ENCODE measurements at regions not wholly inside any gene's neighbourhood (a gene's known extent, or its start where the extent isn't known, plus 50 kb on each side); places are given as distances from the start of the nearest gene placed in this dataset.

DNA sequence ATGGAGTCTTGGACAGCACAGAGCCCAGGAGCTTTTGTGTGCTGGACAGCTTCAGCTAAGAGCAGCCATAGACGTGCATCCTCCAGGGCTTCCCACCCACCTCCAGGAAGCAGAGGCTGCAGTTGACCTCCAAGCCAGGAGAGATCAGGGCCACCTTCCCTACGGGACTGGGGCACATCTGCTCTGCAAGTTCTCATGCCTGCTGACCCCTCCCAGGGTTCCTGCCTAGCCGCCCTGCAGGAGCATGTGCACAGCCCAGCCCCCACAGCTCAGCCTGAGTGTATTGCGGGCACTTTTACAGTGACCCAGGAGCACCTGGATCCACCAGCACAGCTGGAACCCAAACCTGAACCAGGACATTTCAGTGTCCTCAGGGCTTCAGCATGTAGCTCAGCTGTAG is 915.2 kb downstream of the RPS29 start:
- Histone ChIP-seq H3K27me3 (ENCODE audit: insufficient read depth, low read length) (no peaks in the 10 kb centered on the region), H3F3A (ENCODE audit: insufficient read depth, low read length) (no peaks in the 10 kb centered on the region), H3K36me3 (ENCODE audit: insufficient read depth, low read length) (no peaks in the 10 kb centered on the region), H3K4me1 (ENCODE audit: insufficient read depth, low read length, severe bottlenecking) (no peaks in the 10 kb centered on the region), H3K4me2 (ENCODE audit: low read length) (no peak overlapping the region), H3K9me2 (ENCODE audit: low read depth, low read length) (no peaks in the 10 kb centered on the region), H3K9ac (ENCODE audit: low read length) (no peak overlapping the region), H3K79me2 (ENCODE audit: insufficient read depth, low read length) (no peaks in the 10 kb centered on the region), H2AFZ (ENCODE audit: low read length) (no peak overlapping the region), H3K9me3 (ENCODE audit: low read length) (no peaks in the 10 kb centered on the region), H3K27ac (ENCODE audit: low read depth, low read length, poor library complexity, severe bottlenecking) (no peak overlapping the region), H4K20me1 (ENCODE audit: insufficient read depth, low read length) (no peaks in the 10 kb centered on the region), H3K4me3 (ENCODE audit: low read depth, low read length, poor library complexity, severe bottlenecking) (no peak overlapping the region)
- no peak for TF ChIP-seq EZH2 (IDR thresholded peaks at IDR 0.05; ENCODE audit: borderline replicate concordance, low read length)
- TF ChIP-seq, protein P1, sequence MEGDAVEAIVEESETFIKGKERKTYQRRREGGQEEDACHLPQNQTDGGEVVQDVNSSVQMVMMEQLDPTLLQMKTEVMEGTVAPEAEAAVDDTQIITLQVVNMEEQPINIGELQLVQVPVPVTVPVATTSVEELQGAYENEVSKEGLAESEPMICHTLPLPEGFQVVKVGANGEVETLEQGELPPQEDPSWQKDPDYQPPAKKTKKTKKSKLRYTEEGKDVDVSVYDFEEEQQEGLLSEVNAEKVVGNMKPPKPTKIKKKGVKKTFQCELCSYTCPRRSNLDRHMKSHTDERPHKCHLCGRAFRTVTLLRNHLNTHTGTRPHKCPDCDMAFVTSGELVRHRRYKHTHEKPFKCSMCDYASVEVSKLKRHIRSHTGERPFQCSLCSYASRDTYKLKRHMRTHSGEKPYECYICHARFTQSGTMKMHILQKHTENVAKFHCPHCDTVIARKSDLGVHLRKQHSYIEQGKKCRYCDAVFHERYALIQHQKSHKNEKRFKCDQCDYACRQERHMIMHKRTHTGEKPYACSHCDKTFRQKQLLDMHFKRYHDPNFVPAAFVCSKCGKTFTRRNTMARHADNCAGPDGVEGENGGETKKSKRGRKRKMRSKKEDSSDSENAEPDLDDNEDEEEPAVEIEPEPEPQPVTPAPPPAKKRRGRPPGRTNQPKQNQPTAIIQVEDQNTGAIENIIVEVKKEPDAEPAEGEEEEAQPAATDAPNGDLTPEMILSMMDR (IDR thresholded peaks at IDR 0.05; ENCODE audit: low read length): no peak

DNA sequence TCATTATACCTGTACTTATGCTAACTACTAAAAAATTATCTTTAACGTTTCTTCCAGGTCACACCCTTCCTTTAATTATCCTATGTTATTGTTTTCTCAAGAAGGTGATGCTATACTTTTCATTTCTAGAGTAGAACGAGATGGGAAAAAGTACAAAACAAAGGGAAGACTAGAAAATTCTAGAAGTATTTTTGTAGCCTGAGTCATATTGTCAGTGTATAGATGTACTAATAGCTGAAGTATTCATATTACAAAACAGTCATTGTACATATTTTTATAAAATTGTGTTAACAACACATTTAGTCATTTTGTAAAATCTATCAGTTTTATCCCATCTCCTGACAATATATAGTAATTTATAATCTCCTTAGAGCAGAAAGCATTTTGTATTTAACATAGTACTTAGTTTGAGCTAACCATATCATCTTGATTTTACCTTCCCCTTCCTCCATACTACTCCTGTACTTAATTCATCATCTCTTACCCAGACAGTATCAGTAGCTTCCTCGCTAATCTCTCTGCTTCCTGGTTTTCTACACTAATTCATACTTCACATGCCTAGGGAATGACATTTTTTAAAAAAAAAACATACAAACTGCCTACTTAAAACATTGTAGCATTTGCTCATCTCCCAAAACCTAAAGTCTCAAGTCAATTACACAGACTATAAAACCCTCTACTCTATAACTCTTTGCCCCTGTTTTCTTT is 920.9 kb downstream of the RPS29 start:
- no peaks in the 10 kb centered on the region for H3K36me3 ChIP-seq (ENCODE audit: insufficient read depth, low read length)
- no peak for TF ChIP-seq EZH2 (IDR thresholded peaks at IDR 0.05; ENCODE audit: borderline replicate concordance, low read length)
- TF ChIP-seq, protein P1 (IDR thresholded peaks at IDR 0.05; ENCODE audit: low read length): no peak
- no peaks in the 10 kb centered on the region for H3K27me3 ChIP-seq (ENCODE audit: insufficient read depth, low read length)
- H3K79me2 ChIP-seq (ENCODE audit: insufficient read depth, low read length): no peaks in the 10 kb centered on the region
- no peak overlapping the region for H3K9ac ChIP-seq (ENCODE audit: low read length)
- H3K4me2 ChIP-seq (ENCODE audit: low read length): no peak overlapping the region
- no peaks in the 10 kb centered on the region for H3K9me2 ChIP-seq (ENCODE audit: low read depth, low read length)
- no peak overlapping the region for H2AFZ ChIP-seq (ENCODE audit: low read length)
- no peaks in the 10 kb centered on the region for H3K9me3 ChIP-seq (ENCODE audit: low read length)
- H3K4me3 ChIP-seq (ENCODE audit: low read depth, low read length, poor library complexity, severe bottlenecking): no peak overlapping the region
- H3K4me1 ChIP-seq (ENCODE audit: insufficient read depth, low read length, severe bottlenecking): no peaks in the 10 kb centered on the region
- no peaks in the 10 kb centered on the region for H4K20me1 ChIP-seq (ENCODE audit: insufficient read depth, low read length)
- H3F3A ChIP-seq (ENCODE audit: insufficient read depth, low read length): no peaks in the 10 kb centered on the region
- no peak overlapping the region for H3K27ac ChIP-seq (ENCODE audit: low read depth, low read length, poor library complexity, severe bottlenecking)

DNA sequence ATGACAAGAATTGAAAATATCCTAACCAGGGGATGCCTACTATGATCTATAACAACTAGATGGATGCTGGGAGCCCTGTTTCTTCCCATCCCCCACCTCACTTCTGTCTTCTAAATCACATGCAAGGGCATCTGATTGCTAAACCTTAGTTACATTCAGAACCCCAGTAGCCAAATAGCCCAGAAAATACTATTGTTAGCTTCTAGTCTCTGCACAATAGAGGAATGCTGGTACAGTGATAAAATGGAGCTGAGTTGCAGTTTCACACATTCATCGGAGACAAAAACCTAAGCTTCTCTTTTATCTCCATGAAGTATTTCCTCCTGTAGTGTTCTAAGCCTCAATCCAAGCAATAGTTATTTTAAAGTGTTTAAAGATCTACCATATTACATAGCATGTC is 942.9 kb downstream of the RPS29 start:
- Histone ChIP-seq H3K4me1 (ENCODE audit: insufficient read depth, low read length, severe bottlenecking) (no peaks in the 10 kb centered on the region), H4K20me1 (ENCODE audit: insufficient read depth, low read length) (no peaks in the 10 kb centered on the region), H3K9me3 (ENCODE audit: low read length) (no peaks in the 10 kb centered on the region), H3K4me3 (ENCODE audit: low read depth, low read length, poor library complexity, severe bottlenecking) (no peak overlapping the region), H2AFZ (ENCODE audit: low read length) (no peak overlapping the region), H3K4me2 (ENCODE audit: low read length) (no peak overlapping the region), H3K9ac (ENCODE audit: low read length) (no peak overlapping the region), H3K36me3 (ENCODE audit: insufficient read depth, low read length) (no peaks in the 10 kb centered on the region), H3K9me2 (ENCODE audit: low read depth, low read length) (no peaks in the 10 kb centered on the region), H3F3A (ENCODE audit: insufficient read depth, low read length) (no peaks in the 10 kb centered on the region), H3K27ac (ENCODE audit: low read depth, low read length, poor library complexity, severe bottlenecking) (no peak overlapping the region), H3K79me2 (ENCODE audit: insufficient read depth, low read length) (no peaks in the 10 kb centered on the region), H3K27me3 (ENCODE audit: insufficient read depth, low read length) (no peaks in the 10 kb centered on the region)
- TF ChIP-seq, protein P1 (IDR thresholded peaks at IDR 0.05; ENCODE audit: low read length): no peak
- TF ChIP-seq EZH2 (IDR thresholded peaks at IDR 0.05; ENCODE audit: borderline replicate concordance, low read length): no peak
